ENCODE measurements at regions not wholly inside any gene's neighbourhood (a gene's known extent, or its start where the extent isn't known, plus 50 kb on each side); places are given as distances from the start of the nearest gene placed in this dataset.

DNA sequence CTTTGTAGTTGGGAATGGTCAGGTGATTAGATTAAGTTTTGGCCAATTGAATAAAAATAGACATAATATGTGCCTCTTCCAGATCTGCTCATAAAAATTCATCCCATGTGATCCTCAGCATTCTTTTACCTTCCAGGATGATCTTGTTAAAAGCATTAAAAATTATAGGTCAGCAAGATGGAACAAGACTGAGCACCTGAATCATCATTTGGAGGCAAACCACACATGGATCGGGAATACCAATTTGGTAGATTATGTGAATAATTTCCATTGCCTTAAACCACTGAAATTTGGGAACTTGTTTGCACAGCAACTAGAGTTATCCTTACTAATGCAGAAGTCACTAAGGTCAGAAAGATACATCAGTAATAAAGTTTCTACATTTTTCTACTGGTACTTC lies 681.4 kb upstream of the ADGRL2 start:
- Histone ChIP-seq H3K27me3 (ENCODE audit: control insufficient read depth in 3 of 3, insufficient read depth in 3 of 3, low read length in 3 of 3) (no peaks in the 10 kb centered on the region), H3K36me3 (ENCODE audit: control insufficient read depth in 3 of 3, insufficient read depth in 3 of 3, low read length in 3 of 3) (no peaks in the 10 kb centered on the region), H3K4me3 (ENCODE audit: low read length in 3 of 3) (no peak overlapping the region), H3K27ac (ENCODE audit: low read depth, low read length) (no peak overlapping the region), H3K9me3 (ENCODE audit: control insufficient read depth in 3 of 3, low read length in 3 of 3) (no peaks in the 10 kb centered on the region), H3K9ac (ENCODE audit: low read depth in 1 of 3, low read length in 3 of 3) (no peak overlapping the region), H3K4me1 (ENCODE audit: control insufficient read depth in 3 of 3, insufficient read depth in 3 of 3, low read length in 3 of 3) (no peaks in the 10 kb centered on the region)

DNA sequence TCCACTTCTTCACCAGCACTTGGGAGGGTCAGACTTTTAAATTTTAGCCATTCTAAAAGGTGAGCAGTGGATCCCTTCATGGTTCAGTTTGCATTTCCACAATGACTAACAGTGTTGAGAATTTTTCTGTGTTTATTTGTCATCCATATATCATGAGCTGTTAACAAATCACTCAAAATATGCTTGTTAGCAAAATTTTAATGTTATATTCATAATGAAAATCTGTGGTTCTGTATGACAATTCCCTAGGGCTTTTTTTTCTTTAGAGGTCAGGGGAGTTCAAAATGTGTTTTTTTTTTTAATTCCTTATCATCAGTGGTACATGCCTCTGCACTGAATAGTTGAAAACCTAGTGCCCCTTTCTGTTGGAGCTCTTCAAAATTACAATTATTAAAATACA lies 682.2 kb upstream of the ADGRL2 start:
- Histone ChIP-seq H3K4me1 (ENCODE audit: control insufficient read depth in 3 of 3, insufficient read depth in 3 of 3, low read length in 3 of 3) (no peaks in the 10 kb centered on the region), H3K9ac (ENCODE audit: low read depth in 1 of 3, low read length in 3 of 3) (no peak overlapping the region), H3K4me3 (ENCODE audit: low read length in 3 of 3) (no peak overlapping the region), H3K9me3 (ENCODE audit: control insufficient read depth in 3 of 3, low read length in 3 of 3) (no peaks in the 10 kb centered on the region), H3K36me3 (ENCODE audit: control insufficient read depth in 3 of 3, insufficient read depth in 3 of 3, low read length in 3 of 3) (no peaks in the 10 kb centered on the region), H3K27me3 (ENCODE audit: control insufficient read depth in 3 of 3, insufficient read depth in 3 of 3, low read length in 3 of 3) (no peaks in the 10 kb centered on the region), H3K27ac (ENCODE audit: low read depth, low read length) (no peak overlapping the region)

DNA sequence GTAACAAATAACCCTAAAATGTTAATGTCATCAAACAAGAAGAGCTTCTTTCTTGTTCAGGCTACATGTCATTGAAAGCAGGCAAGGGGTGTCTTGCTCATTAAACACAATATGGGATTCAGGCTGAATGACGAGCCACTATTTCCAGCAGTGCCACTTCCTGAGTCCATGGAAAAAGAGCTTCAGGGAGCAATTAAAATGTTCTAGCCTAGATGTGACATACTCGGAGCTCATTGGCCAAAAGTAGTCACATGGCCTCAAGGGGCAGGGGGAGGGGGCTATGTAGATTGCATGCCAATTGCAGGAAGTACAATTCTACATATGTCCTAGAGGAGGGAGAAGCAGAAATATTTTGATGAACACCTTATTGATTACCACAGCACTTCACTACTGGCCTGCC lies 685.3 kb upstream of the ADGRL2 start:
- H3K36me3 ChIP-seq (ENCODE audit: control insufficient read depth in 3 of 3, insufficient read depth in 3 of 3, low read length in 3 of 3), result no peaks in the 10 kb centered on the region
- no peaks in the 10 kb centered on the region for H3K4me1 ChIP-seq (ENCODE audit: control insufficient read depth in 3 of 3, insufficient read depth in 3 of 3, low read length in 3 of 3)
- no peak overlapping the region for H3K9ac ChIP-seq (ENCODE audit: low read depth in 1 of 3, low read length in 3 of 3)
- H3K4me3 ChIP-seq (ENCODE audit: low read length in 3 of 3), result no peak overlapping the region
- no peaks in the 10 kb centered on the region for H3K27me3 ChIP-seq (ENCODE audit: control insufficient read depth in 3 of 3, insufficient read depth in 3 of 3, low read length in 3 of 3)
- H3K9me3 ChIP-seq (ENCODE audit: control insufficient read depth in 3 of 3, low read length in 3 of 3), result no peaks in the 10 kb centered on the region
- H3K27ac ChIP-seq (ENCODE audit: low read depth, low read length), result no peak overlapping the region

DNA sequence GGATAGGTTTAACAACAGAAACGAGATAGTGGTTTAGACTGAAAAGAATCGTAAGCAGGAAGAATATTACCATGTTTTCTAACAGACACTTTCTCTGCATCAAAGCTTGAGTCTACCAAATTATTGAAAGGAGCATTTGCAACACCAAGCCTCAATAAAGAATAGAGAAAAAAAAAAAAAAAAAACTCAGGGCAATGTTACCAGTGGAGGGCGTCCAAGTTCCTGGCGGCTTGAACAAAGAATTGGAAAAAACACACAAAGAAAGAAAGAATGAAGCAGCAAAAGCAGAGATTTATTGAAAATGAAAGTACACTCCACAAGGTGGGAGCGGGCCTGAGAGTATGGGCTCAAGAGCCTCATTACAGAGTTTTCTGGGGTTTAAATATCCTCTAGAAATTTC lies 686.5 kb upstream of the ADGRL2 start:
- Histone ChIP-seq H3K4me3 (ENCODE audit: low read length in 3 of 3) (no peak overlapping the region), H3K4me1 (ENCODE audit: control insufficient read depth in 3 of 3, insufficient read depth in 3 of 3, low read length in 3 of 3) (no peaks in the 10 kb centered on the region), H3K27ac (ENCODE audit: low read depth, low read length) (no peak overlapping the region), H3K27me3 (ENCODE audit: control insufficient read depth in 3 of 3, insufficient read depth in 3 of 3, low read length in 3 of 3) (no peaks in the 10 kb centered on the region), H3K36me3 (ENCODE audit: control insufficient read depth in 3 of 3, insufficient read depth in 3 of 3, low read length in 3 of 3) (no peaks in the 10 kb centered on the region), H3K9ac (ENCODE audit: low read depth in 1 of 3, low read length in 3 of 3) (no peak overlapping the region), H3K9me3 (ENCODE audit: control insufficient read depth in 3 of 3, low read length in 3 of 3) (no peaks in the 10 kb centered on the region)

DNA sequence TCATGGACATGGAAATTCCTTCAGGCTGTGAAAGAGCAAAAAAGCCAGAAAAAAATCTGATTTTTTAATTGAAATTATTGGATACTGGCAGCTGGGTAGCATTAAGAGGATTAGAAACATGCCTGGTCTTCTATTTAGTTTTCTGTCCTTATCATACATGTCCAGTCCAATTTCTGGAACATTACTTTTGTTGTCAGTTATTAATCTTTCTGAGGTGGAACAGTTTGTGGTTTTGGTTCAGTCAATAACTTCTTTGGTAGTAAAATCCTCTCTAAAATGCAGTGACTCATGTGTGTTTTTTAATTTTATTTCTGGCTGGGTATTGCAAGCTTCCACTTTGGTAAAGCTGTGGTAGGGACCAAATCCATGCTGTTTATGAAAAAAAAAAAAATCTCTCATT lies 687.0 kb upstream of the ADGRL2 start:
- Histone ChIP-seq H3K27ac (ENCODE audit: low read depth, low read length) (no peak overlapping the region), H3K27me3 (ENCODE audit: control insufficient read depth in 3 of 3, insufficient read depth in 3 of 3, low read length in 3 of 3) (no peaks in the 10 kb centered on the region), H3K4me1 (ENCODE audit: control insufficient read depth in 3 of 3, insufficient read depth in 3 of 3, low read length in 3 of 3) (no peaks in the 10 kb centered on the region), H3K9me3 (ENCODE audit: control insufficient read depth in 3 of 3, low read length in 3 of 3) (no peaks in the 10 kb centered on the region), H3K36me3 (ENCODE audit: control insufficient read depth in 3 of 3, insufficient read depth in 3 of 3, low read length in 3 of 3) (no peaks in the 10 kb centered on the region), H3K9ac (ENCODE audit: low read depth in 1 of 3, low read length in 3 of 3) (no peak overlapping the region), H3K4me3 (ENCODE audit: low read length in 3 of 3) (no peak overlapping the region)

DNA sequence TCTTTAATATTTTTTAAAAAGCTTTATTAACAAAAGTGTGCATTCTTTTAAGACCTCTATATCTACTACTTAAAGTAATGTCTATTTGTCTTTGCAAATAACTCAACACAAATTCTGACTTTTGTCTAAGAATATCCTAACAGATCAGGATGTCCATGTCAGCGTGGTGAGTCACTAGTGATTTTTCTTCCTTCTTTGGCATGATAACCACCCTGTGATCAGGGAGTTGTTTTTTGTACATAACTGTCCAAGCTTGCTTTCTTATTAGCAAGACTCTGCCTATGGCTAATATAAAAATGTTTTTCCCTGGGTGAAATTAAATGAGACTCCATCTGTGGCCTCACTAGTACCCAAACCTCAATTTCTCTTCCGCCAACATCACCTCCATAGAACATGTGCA lies 688.9 kb upstream of the ADGRL2 start:
- Histone ChIP-seq H3K4me3 (ENCODE audit: low read length in 3 of 3) (no peak overlapping the region), H3K27ac (ENCODE audit: low read depth, low read length) (no peak overlapping the region), H3K36me3 (ENCODE audit: control insufficient read depth in 3 of 3, insufficient read depth in 3 of 3, low read length in 3 of 3) (no peaks in the 10 kb centered on the region), H3K9me3 (ENCODE audit: control insufficient read depth in 3 of 3, low read length in 3 of 3) (no peaks in the 10 kb centered on the region), H3K27me3 (ENCODE audit: control insufficient read depth in 3 of 3, insufficient read depth in 3 of 3, low read length in 3 of 3) (no peaks in the 10 kb centered on the region), H3K9ac (ENCODE audit: low read depth in 1 of 3, low read length in 3 of 3) (no peak overlapping the region), H3K4me1 (ENCODE audit: control insufficient read depth in 3 of 3, insufficient read depth in 3 of 3, low read length in 3 of 3) (no peaks in the 10 kb centered on the region)

DNA sequence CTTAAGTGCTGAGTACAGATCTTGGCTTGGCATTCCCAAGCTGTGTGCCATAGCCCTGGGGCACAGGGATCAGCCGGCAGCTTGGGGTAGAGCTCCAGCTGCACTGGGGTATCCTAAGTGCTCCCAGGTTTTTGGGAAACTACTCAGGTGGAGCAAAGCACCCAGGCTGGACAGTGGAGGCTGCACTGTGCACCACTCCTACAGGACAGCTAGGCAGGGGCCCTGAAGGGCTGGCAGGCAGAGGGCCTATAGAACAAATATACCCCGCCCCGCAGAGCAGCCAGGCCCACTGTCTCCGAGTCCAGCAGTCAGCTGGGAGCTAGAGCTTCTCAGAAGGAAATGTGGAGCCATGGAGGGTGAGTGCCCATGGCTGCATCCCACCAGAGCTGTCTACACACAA lies 691.7 kb upstream of the ADGRL2 start:
- H3K4me1 ChIP-seq (ENCODE audit: control insufficient read depth in 3 of 3, insufficient read depth in 3 of 3, low read length in 3 of 3), result no peaks in the 10 kb centered on the region
- H3K27ac ChIP-seq (ENCODE audit: low read depth, low read length), result no peak overlapping the region
- H3K4me3 ChIP-seq (ENCODE audit: low read length in 3 of 3), result no peak overlapping the region
- H3K9me3 ChIP-seq (ENCODE audit: control insufficient read depth in 3 of 3, low read length in 3 of 3), result no peaks in the 10 kb centered on the region
- H3K36me3 ChIP-seq (ENCODE audit: control insufficient read depth in 3 of 3, insufficient read depth in 3 of 3, low read length in 3 of 3), result no peaks in the 10 kb centered on the region
- no peak overlapping the region for H3K9ac ChIP-seq (ENCODE audit: low read depth in 1 of 3, low read length in 3 of 3)
- no peaks in the 10 kb centered on the region for H3K27me3 ChIP-seq (ENCODE audit: control insufficient read depth in 3 of 3, insufficient read depth in 3 of 3, low read length in 3 of 3)

DNA sequence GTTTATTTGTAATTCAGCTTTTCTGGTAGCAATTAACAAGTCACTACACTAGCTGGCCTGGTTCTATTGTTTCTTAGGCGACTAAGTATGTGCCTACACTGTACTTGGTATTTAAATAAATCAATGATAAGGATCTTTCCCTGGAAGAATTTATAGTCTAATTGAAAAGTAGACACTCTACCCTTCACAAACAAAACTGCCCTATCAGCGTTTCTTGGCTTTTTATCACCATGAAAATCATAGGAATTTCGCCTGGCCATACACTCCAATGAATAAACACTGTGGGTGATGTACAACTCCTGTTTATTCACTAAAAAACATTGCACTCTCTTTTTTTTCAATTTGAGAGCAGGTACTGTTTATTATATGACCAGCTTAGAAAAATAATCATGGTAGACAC lies 702.9 kb upstream of the ADGRL2 start:
- Histone ChIP-seq H3K36me3 (ENCODE audit: control insufficient read depth in 3 of 3, insufficient read depth in 3 of 3, low read length in 3 of 3) (no peaks in the 10 kb centered on the region), H3K27me3 (ENCODE audit: control insufficient read depth in 3 of 3, insufficient read depth in 3 of 3, low read length in 3 of 3) (no peaks in the 10 kb centered on the region), H3K9ac (ENCODE audit: low read depth in 1 of 3, low read length in 3 of 3) (no peak overlapping the region)

DNA sequence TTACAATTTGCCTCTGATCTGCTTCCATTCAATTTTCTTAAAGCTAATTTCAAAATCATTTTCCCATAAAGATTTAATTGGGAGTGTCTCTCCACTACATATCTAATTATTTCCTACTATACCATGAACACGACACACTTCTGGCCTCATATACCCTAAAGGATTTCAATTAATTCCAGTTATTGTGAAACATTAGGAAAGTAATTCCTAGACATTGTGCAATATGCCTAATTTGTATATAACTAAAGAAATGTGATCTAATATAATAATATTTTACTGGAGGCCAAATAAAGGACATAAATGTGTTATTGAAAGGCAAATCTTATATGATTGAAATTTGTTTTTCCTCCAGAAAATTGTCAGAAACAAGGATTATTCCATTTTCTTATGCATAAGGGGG lies 727.2 kb upstream of the ADGRL2 start:
- H3K27ac ChIP-seq (ENCODE audit: low read depth, low read length), result no peak overlapping the region
- no peak overlapping the region for H3K4me3 ChIP-seq (ENCODE audit: low read length in 3 of 3)
- no peaks in the 10 kb centered on the region for H3K9me3 ChIP-seq (ENCODE audit: control insufficient read depth in 3 of 3, low read length in 3 of 3)
- H3K27me3 ChIP-seq (ENCODE audit: control insufficient read depth in 3 of 3, insufficient read depth in 3 of 3, low read length in 3 of 3), result no peaks in the 10 kb centered on the region
- H3K9ac ChIP-seq (ENCODE audit: low read depth in 1 of 3, low read length in 3 of 3), result no peak overlapping the region
- H3K36me3 ChIP-seq (ENCODE audit: control insufficient read depth in 3 of 3, insufficient read depth in 3 of 3, low read length in 3 of 3), result no peaks in the 10 kb centered on the region
- H3K4me1 ChIP-seq (ENCODE audit: control insufficient read depth in 3 of 3, insufficient read depth in 3 of 3, low read length in 3 of 3), result no peaks in the 10 kb centered on the region

More for the DNA sequence above, 702.9 kb upstream of the ADGRL2 start:
- no peaks in the 10 kb centered on the region for H3K4me1 ChIP-seq (ENCODE audit: control insufficient read depth in 3 of 3, insufficient read depth in 3 of 3, low read length in 3 of 3)
- no peak overlapping the region for H3K4me3 ChIP-seq (ENCODE audit: low read length in 3 of 3)
- H3K27ac ChIP-seq (ENCODE audit: low read depth, low read length), result no peak overlapping the region
- no peaks in the 10 kb centered on the region for H3K9me3 ChIP-seq (ENCODE audit: control insufficient read depth in 3 of 3, low read length in 3 of 3)

DNA sequence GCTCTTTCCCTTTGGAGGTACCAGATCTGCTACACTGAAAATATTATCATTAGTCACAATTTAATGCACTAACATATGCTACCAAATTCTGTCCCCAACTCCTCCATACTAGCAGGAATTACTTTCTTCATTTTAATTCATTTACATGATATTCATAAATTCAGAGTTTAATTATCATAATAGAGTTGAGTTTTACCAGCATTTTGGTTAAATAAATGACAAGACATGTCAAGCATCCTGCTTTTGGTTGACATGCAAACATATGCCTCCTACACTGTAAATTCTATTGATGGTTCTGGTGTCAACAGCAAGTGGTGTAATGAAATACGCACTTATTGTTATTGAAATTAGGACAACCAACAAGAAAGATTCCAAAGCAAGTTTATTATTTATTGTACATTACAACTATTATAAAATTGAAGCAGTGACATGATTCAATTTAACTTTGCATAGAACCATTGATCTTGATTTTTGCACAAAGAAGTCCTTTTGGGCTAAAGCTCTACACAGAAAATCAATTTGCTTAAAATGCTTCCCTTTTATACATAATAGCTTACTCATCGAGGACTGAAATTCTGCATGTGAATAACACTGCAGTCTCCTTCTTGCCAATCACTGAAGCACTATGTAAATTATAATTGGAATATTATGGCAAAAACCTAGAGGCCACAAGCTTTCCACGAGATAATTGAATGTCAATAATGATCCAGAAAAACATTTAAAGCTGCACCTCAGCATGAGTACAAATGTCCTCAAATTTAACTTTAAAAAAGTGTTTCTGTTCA lies 728.6 kb upstream of the ADGRL2 start:
- Histone ChIP-seq H3K9me3 (ENCODE audit: control insufficient read depth in 3 of 3, low read length in 3 of 3) (no peaks in the 10 kb centered on the region), H3K9ac (ENCODE audit: low read depth in 1 of 3, low read length in 3 of 3) (no peak overlapping the region), H3K4me1 (ENCODE audit: control insufficient read depth in 3 of 3, insufficient read depth in 3 of 3, low read length in 3 of 3) (no peaks in the 10 kb centered on the region), H3K36me3 (ENCODE audit: control insufficient read depth in 3 of 3, insufficient read depth in 3 of 3, low read length in 3 of 3) (no peaks in the 10 kb centered on the region), H3K4me3 (ENCODE audit: low read length in 3 of 3) (no peak overlapping the region), H3K27ac (ENCODE audit: low read depth, low read length) (no peak overlapping the region), H3K27me3 (ENCODE audit: control insufficient read depth in 3 of 3, insufficient read depth in 3 of 3, low read length in 3 of 3) (no peaks in the 10 kb centered on the region)
